ENCODE measurements at regions not wholly inside any gene's neighbourhood (a gene's known extent, or its start where the extent isn't known, plus 50 kb on each side); places are given as distances from the start of the nearest gene placed in this dataset.

GRCh38 chr14:76920331-76921087, 94.3 kb downstream of the LRRC74A start:
- TF ChIP-seq CTCF (IDR thresholded peaks at IDR 0.05; ENCODE audit: borderline replicate concordance, extremely low read depth, low read length, poor library complexity, severe bottlenecking) (no peak), EZH2 (IDR thresholded peaks at IDR 0.05; ENCODE audit: borderline replicate concordance, low read depth, low read length, severe bottlenecking) (no peak)

All from DND-41 (cell line).